MM.1S (cell line): ENCODE measurements at regions not wholly inside any gene's neighbourhood (a gene's known extent, or its start where the extent isn't known, plus 50 kb on each side); places are given as distances from the start of the nearest gene placed in this dataset.

Experiments
- DNase-seq: peaks from one replicate; pipeline ENCODE4 v3.0.0-alpha.2; 2015
- H2AFZ ChIP-seq: fragments of 300-600 bp; sonication (generic); 2 replicates; pipeline ENCODE4 v1.6.0; 2016; ENCODE audit warnings: antibody characterized with exemption, low read length
- H3F3A ChIP-seq: fragments of 300-600 bp; sonication (generic); 2 replicates; pipeline ENCODE4 v1.6.1; 2016; ENCODE audit warnings: mild to moderate bottlenecking, antibody characterized with exemption, low read length, moderate library complexity, mixed read lengths; ENCODE audit not compliant: insufficient read depth
- H3K27ac ChIP-seq: fragments of 300-600 bp; sonication (generic); 2 replicates; pipeline ENCODE4 v1.5.1; 2016; ENCODE audit warnings: mild to moderate bottlenecking, low read length
- H3K27me3 ChIP-seq: fragments of 300-600 bp; sonication (generic); replicated peaks from 2 replicates; pipeline ENCODE4 v1.6.0; 2016; ENCODE audit warnings: low read length; ENCODE audit not compliant: insufficient read depth
- H3K36me3 ChIP-seq: fragments of 300-600 bp; sonication (generic); replicated peaks from 2 replicates; pipeline ENCODE4 v1.6.1; 2016; ENCODE audit warnings: mild to moderate bottlenecking, low read length, mixed read lengths; ENCODE audit not compliant: insufficient read depth
- H3K4me1 ChIP-seq: fragments of 300-600 bp; sonication (generic); 2 replicates; pipeline ENCODE4 v1.6.1; 2016; ENCODE audit warnings: low read length, mixed read lengths
- H3K4me2 ChIP-seq: fragments of 300-600 bp; sonication (generic); 2 replicates; pipeline ENCODE4 v1.6.0; 2016; ENCODE audit warnings: low read depth, low read length
- H3K4me3 ChIP-seq: fragments of 300-600 bp; sonication (generic); 2 replicates; pipeline ENCODE4 v1.5.1; 2016; ENCODE audit warnings: low read length, mixed read lengths
- H3K79me2 ChIP-seq: fragments of 300-600 bp; sonication (generic); 2 replicates; pipeline ENCODE4 v1.6.1; 2016; ENCODE audit warnings: mixed run types, low read length, mixed read lengths
- H3K9ac ChIP-seq: fragments of 300-600 bp; sonication (generic); 2 replicates; pipeline ENCODE4 v1.6.1; 2016; ENCODE audit warnings: low read length, mixed read lengths
- H3K9me2 ChIP-seq: fragments of 300-600 bp; sonication (generic); replicated peaks from 2 replicates; pipeline ENCODE4 v1.6.1; 2016; ENCODE audit warnings: mild to moderate bottlenecking, low read length, mixed read lengths; ENCODE audit not compliant: insufficient read depth
- H3K9me3 ChIP-seq: fragments of 300-600 bp; sonication (generic); replicated peaks from 2 replicates; pipeline ENCODE4 v1.6.1; 2016; ENCODE audit warnings: mild to moderate bottlenecking, low read length, mixed read lengths; ENCODE audit not compliant: insufficient read depth
- H4K20me1 ChIP-seq: fragments of 300-600 bp; sonication (generic); 2 replicates; pipeline ENCODE4 v1.6.1; 2016; ENCODE audit warnings: mild to moderate bottlenecking, low read length, moderate library complexity, mixed read lengths; ENCODE audit not compliant: insufficient read depth
- CTCF ChIP-seq: fragments of 300-600 bp; sonication (generic); IDR thresholded peaks from 2 replicates; pipeline ENCODE4 v1.5.1; 2016; ENCODE audit warnings: antibody characterized with exemption, low read length, mixed read lengths
- EZH2 ChIP-seq: fragments of 300-600 bp; sonication (generic); optimal IDR thresholded peaks from 2 replicates; pipeline ENCODE3; 2017; ENCODE audit warnings: low read depth, mild to moderate bottlenecking, antibody characterized with exemption, low read length, mixed read lengths
- EZH2phosphoT487 ChIP-seq: fragments of 300-600 bp; sonication (generic); IDR thresholded peaks from 2 replicates; pipeline ENCODE4 v1.6.1; 2018; ENCODE audit warnings: antibody characterized with exemption, low read length

DNA sequence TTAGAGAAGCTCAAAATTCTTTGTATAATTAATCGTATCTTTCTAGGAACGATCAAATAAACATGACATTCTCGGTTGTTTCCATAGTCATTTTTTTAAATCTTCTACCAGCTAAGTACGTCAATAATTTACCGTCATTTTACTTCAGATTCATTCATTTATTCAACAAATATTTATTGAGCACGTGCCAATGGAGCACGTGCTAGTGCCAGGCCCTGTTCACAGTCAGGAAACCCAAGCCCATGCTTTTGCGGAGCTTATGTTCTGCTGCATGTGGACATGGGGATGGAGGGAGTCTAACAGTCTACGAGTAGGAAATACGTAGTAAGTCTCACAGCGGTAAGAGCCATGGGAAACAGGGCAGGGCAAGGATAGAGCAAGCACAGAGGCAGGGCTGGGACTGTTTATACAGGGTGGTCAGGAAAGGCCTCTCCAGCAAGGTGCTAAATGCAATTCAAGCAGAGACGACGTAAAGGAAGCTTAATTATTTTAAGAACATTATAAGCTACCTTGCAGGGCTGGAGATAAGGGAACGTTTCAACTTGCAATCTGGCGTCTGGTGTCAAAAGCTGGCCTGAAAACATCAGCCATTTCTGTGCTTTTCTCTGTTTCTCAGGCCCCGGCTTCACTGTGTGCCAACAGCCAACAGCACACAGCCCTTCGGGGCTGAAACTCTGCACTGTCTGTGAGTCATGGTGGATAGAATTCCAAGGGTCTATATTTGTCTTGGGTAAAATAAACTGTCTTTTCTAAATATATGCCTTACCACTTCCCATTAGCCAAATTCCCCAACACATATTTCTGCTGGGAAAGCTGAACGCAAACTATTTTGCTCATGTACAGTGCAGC, 517.1 kb upstream of the ZFP42 start:
- Histone ChIP-seq H2AFZ (no peak overlapping the region), H3K4me2 (no peak overlapping the region), H3K27ac (no peak overlapping the region), H3K9me3 (no peaks in the 10 kb centered on the region), H4K20me1 (no peaks in the 10 kb centered on the region), H3K9ac (no peak overlapping the region), H3K4me3 (no peak overlapping the region), H3K36me3 (no peaks in the 10 kb centered on the region), H3F3A (no peaks in the 10 kb centered on the region), H3K4me1 (no peaks in the 10 kb centered on the region), H3K27me3 (no peaks in the 10 kb centered on the region), H3K9me2 (no peaks in the 10 kb centered on the region), H3K79me2 (no peaks in the 10 kb centered on the region)
- DNase-seq = no peak
- no peak for TF ChIP-seq EZH2phosphoT487
- no peak for TF ChIP-seq CTCF
- no peak for TF ChIP-seq EZH2

- no peak overlapping the region for H3K4me2 ChIP-seq
- no peaks in the 10 kb centered on the region for H3K79me2 ChIP-seq
- no peaks in the 10 kb centered on the region for H3K9me3 ChIP-seq
- no peak overlapping the region for H3K27ac ChIP-seq
- H4K20me1 ChIP-seq = no peaks in the 10 kb centered on the region
- no peaks in the 10 kb centered on the region for H3K36me3 ChIP-seq
- no peak overlapping the region for H2AFZ ChIP-seq
- no peaks in the 10 kb centered on the region for H3K4me1 ChIP-seq
- no peak overlapping the region for H3K9ac ChIP-seq
- no peaks in the 10 kb centered on the region for H3K9me2 ChIP-seq
- no peaks in the 10 kb centered on the region for H3F3A ChIP-seq
- no peak overlapping the region for H3K4me3 ChIP-seq
- no peak for TF ChIP-seq EZH2
- TF ChIP-seq EZH2phosphoT487 = no peak
- no peak for TF ChIP-seq CTCF
- no peak for DNase-seq
- H3K27me3 ChIP-seq = no peaks in the 10 kb centered on the region
These were observed 516.1 kb upstream of the ZFP42 start for GRCh38 chr4:187479511-187479910.

- Histone ChIP-seq H3K9me3 (no peaks in the 10 kb centered on the region), H3K4me3 (no peak overlapping the region), H3K27me3 (no peaks in the 10 kb centered on the region), H4K20me1 (no peaks in the 10 kb centered on the region), H3K9ac (no peak overlapping the region), H3K4me1 (no peaks in the 10 kb centered on the region), H3K9me2 (no peaks in the 10 kb centered on the region), H3F3A (no peaks in the 10 kb centered on the region), H3K27ac (no peak overlapping the region), H2AFZ (no peak overlapping the region), H3K79me2 (no peaks in the 10 kb centered on the region), H3K36me3 (no peaks in the 10 kb centered on the region), H3K4me2 (no peak overlapping the region)
- DNase-seq = no peak
- no peak for TF ChIP-seq EZH2phosphoT487
- no peak for TF ChIP-seq EZH2
- no peak for TF ChIP-seq CTCF
These were observed 515.1 kb upstream of the ZFP42 start for GRCh38 chr4:187480146-187481145.
